ENCODE measurements at regions not wholly inside any gene's neighbourhood (a gene's known extent, or its start where the extent isn't known, plus 50 kb on each side); places are given as distances from the start of the nearest gene placed in this dataset.

DNA sequence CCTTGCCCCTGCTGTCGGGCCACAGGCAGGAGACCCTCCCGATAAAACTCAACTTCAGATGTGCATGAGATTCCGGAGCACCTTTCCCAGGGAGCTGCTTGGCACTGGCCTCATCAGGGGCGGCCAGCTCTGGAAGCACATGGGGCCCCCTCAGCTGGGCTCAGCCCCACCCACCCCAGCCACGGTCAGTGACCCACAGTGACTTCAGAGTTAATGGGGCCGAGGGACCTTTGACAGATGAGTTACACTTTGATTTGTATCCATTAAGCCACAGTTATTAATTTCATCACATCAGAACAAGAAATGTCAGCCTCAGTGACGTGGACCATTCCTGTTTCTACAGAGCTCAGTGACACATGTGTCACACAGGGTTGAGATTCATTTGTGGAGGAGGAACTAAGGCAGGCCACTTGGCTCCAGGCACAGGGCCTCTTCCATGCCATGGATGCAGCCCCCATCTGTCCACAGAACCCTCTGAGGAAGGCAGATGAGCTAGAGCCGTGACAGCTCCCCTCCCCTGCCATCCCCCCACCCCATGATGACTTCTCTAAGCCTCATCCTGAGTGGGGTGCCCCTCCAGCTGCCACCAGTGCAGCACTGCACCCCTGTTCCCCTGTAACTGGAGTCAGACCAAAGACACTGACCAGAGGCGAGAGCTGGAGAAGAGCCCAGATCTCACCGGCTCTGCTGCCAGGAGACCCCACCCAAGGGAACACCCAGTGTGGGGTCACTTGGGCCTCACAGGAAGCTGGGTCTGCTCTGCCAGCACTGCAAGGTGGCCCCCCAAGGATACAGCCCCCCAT, 69.4 kb upstream of the ADAMTS2 start:
- WGBS, 2 donors: 59 to 77% methylated on average over 3 to 10 of the region's 10 CpGs
- H3K27ac ChIP-seq: no peak overlapping the region
- H3K4me1 ChIP-seq: no peaks in the 10 kb centered on the region
- DNase-seq (no peak), ATAC-seq (ENCODE audit: low FRiP score in 2 of 2) (no peak)
- TF ChIP-seq, protein P1, sequence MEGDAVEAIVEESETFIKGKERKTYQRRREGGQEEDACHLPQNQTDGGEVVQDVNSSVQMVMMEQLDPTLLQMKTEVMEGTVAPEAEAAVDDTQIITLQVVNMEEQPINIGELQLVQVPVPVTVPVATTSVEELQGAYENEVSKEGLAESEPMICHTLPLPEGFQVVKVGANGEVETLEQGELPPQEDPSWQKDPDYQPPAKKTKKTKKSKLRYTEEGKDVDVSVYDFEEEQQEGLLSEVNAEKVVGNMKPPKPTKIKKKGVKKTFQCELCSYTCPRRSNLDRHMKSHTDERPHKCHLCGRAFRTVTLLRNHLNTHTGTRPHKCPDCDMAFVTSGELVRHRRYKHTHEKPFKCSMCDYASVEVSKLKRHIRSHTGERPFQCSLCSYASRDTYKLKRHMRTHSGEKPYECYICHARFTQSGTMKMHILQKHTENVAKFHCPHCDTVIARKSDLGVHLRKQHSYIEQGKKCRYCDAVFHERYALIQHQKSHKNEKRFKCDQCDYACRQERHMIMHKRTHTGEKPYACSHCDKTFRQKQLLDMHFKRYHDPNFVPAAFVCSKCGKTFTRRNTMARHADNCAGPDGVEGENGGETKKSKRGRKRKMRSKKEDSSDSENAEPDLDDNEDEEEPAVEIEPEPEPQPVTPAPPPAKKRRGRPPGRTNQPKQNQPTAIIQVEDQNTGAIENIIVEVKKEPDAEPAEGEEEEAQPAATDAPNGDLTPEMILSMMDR (IDR thresholded peaks at IDR 0.05): no peak
- TF ChIP-seq EP300 (IDR thresholded peaks at IDR 0.05) (no peak), POLR2A (IDR thresholded peaks at IDR 0.05) (no peak), POLR2AphosphoS5 (IDR thresholded peaks at IDR 0.05) (no peak)
- no peaks in the 10 kb centered on the region for H3K36me3 ChIP-seq
- no peaks in the 10 kb centered on the region for H3K27me3 ChIP-seq
- H3K9me3 ChIP-seq: no peaks in the 10 kb centered on the region
- H3K4me3 ChIP-seq: no peak overlapping the region

DNA sequence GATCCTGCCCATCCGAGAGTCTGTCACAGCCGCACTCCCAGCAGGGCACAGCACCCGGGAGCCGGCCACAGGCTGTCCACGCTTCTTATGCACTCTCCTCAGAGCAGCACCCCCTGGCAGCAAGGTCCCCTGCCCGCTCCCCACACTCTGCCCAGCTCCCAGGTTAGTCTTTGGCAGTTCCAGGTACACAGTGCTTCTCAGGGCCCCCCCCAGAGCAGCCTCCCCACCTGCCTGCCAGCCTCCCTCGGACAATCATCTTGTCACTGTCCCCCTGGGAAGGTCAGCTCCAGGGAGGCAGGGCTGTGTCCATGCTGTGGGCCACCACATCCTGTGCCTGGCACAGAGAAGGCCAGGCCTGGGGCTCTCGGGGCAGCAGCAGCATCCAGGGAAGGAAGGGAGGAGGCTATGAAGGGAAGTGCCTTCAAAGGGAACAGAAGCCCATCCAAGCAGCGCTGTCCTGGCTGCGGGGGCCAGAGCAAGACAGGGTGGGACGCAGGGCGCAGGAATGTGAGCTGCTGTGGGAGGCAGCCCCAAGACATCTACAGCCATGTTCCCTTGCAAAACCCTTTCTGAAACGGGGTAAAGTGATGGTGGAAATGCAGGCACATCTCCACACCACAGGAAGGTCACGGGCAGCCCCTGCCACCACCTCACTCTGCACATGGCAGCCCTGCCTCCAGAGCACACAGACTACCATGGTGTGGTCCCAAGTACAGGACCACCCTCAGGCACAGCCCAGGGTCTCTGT, 68.6 kb upstream of the ADAMTS2 start:
- ATAC-seq (ENCODE audit: low FRiP score in 2 of 2): no peak
- DNase-seq: no peak
- 78 to 79% methylated on average over 10 to 14 of the region's 14 CpGs for WGBS, 2 donors
- H3K4me1 ChIP-seq: no peaks in the 10 kb centered on the region
- TF ChIP-seq EP300 (IDR thresholded peaks at IDR 0.05) (no peak), POLR2A (IDR thresholded peaks at IDR 0.05) (no peak), POLR2AphosphoS5 (IDR thresholded peaks at IDR 0.05) (no peak)
- TF ChIP-seq, protein P1 (IDR thresholded peaks at IDR 0.05): no peak
- no peaks in the 10 kb centered on the region for H3K27me3 ChIP-seq
- H3K27ac ChIP-seq: no peak overlapping the region
- no peaks in the 10 kb centered on the region for H3K9me3 ChIP-seq
- no peak overlapping the region for H3K4me3 ChIP-seq
- H3K36me3 ChIP-seq: no peaks in the 10 kb centered on the region

DNA sequence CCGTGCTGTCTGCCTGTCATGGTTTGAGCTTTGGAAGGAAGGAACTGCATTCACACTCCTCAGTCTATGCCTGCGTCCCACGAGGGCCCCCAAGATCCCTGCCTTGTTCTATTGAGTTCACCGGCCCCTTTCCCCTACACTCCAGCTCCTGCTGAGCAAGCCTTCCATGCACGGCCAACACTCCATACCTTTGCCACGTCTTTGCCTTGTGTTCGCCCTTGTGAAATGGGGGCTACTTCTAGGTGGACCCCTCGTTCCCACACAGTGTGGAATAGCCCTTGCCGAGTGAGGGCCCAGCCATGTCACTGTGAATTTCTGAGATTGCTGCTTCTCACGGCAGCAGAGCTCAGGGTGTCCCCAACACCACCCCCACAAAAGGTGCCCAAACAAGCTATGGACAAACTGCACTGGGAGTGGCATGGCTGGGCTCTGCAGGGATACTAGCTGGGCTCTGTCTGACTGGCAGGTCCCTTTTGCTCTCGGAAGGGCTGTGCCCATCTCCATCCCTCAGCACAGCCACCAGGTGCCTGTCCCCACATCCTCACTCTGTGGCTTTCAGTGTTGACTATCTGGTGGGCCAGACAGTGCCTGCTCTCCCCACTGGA, 67.9 kb upstream of the ADAMTS2 start:
- H3K36me3 ChIP-seq: no peaks in the 10 kb centered on the region
- no peak overlapping the region for H3K4me3 ChIP-seq
- TF ChIP-seq POLR2AphosphoS5 (IDR thresholded peaks at IDR 0.05) (no peak), POLR2A (IDR thresholded peaks at IDR 0.05) (no peak), EP300 (IDR thresholded peaks at IDR 0.05) (no peak)
- TF ChIP-seq, protein P1 (IDR thresholded peaks at IDR 0.05): no peak
- H3K27ac ChIP-seq: no peak overlapping the region
- WGBS, 2 donors: 76 to 91% methylated on average over 10 to 11 of the region's 11 CpGs
- no peaks in the 10 kb centered on the region for H3K4me1 ChIP-seq
- no peaks in the 10 kb centered on the region for H3K27me3 ChIP-seq
- no peaks in the 10 kb centered on the region for H3K9me3 ChIP-seq
- ATAC-seq (ENCODE audit: low FRiP score in 2 of 2): no peak
- no peak for DNase-seq

DNA sequence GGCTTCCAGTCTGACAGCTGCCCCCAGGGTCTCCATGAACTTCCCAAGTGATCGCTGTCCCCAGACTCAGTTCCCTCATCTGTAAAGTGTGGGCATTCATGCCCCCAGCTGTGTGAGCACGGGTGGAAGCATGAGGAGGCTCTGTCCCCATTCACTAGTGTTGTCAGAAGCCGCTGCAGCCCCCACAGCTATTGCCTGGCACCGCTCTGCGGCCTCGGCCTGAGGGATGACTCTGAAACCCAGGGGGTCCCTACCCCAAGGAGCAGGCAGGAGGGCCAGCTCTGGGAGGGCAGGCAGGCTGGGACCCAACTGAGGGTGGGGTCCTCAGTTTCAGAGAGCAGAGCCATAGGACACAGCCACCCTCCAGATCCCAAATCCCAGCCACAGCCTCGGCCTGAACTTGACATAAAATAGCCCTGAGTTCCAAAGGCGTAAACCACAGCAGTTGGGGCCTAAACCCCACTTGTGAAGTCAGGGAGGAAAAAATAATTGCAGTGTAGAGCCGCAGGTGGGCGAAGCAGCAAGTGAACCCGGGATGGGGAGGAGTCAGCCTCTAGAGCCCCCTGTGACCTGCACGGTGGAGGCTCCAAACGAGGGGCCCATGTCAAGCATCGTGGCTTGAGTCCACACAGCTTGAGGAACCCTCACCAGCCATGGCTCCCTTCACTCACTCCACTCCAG, 66.0 kb upstream of the ADAMTS2 start:
- no peak overlapping the region for H3K4me3 ChIP-seq
- ATAC-seq (ENCODE audit: low FRiP score in 2 of 2) (no peak), DNase-seq (no peak)
- H3K36me3 ChIP-seq: no peaks in the 10 kb centered on the region
- H3K4me1 ChIP-seq: no peaks in the 10 kb centered on the region
- TF ChIP-seq POLR2A (IDR thresholded peaks at IDR 0.05) (no peak), POLR2AphosphoS5 (IDR thresholded peaks at IDR 0.05) (no peak), EP300 (IDR thresholded peaks at IDR 0.05) (no peak)
- TF ChIP-seq, protein P1 (IDR thresholded peaks at IDR 0.05): no peak
- no peaks in the 10 kb centered on the region for H3K27me3 ChIP-seq
- H3K9me3 ChIP-seq: no peaks in the 10 kb centered on the region
- no peak overlapping the region for H3K27ac ChIP-seq
- 89 to 91% methylated on average over 8 to 14 of the region's 14 CpGs for WGBS, 2 donors

Data from upper lobe of left lung (tissue), 6 donors.